SK-N-MC (cell line): ENCODE measurements at regions not wholly inside any gene's neighbourhood (a gene's known extent, or its start where the extent isn't known, plus 50 kb on each side); places are given as distances from the start of the nearest gene placed in this dataset.

Experiments used
- EZH2 ChIP-seq: fragments of 200-600 bp; sonication (generic); IDR thresholded peaks from one replicate; pipeline ENCODE4 v1.6.1; 2017; ENCODE audit warnings: antibody characterized with exemption
- FOXP2 ChIP-seq: optimal IDR thresholded peaks from 2 replicates; pipeline ENCODE3; 2011; ENCODE audit warnings: mild to moderate bottlenecking, moderate library complexity; ENCODE audit not compliant: insufficient read depth; ENCODE audit errors: extremely low read length, control extremely low read depth
- POLR2AphosphoS5 ChIP-seq: IDR thresholded peaks from 2 replicates; pipeline ENCODE4 v1.6.1; 2012; ENCODE audit warnings: mild to moderate bottlenecking, low read depth, low read length, borderline replicate concordance

- TF ChIP-seq EZH2 (no peak), POLR2AphosphoS5 (no peak), FOXP2 (no peak)
Observed at GRCh38 chr14:71181215-71182003, 274.1 kb downstream of the PCNX1 start.
